ENCODE measurements at regions not wholly inside any gene's neighbourhood (a gene's known extent, or its start where the extent isn't known, plus 50 kb on each side); places are given as distances from the start of the nearest gene placed in this dataset.

- intact Hi-C loops (cut with DNase I): no loop called here
Observed at GRCh38 chr17:72487731-72488494, 367.1 kb downstream of the SOX9 start.

GRCh38 chr17:72488555-72489271 is 367.9 kb downstream of the SOX9 start:
- Histone ChIP-seq H3K4me3 (no peak overlapping the region), H3K4me1 (no peaks in the 10 kb centered on the region), H3K36me3 (no peaks in the 10 kb centered on the region), H3K27me3 (no peaks in the 10 kb centered on the region), H3K9me3 (no peaks in the 10 kb centered on the region), H3K27ac (no peak overlapping the region)
- TF ChIP-seq, protein P1, sequence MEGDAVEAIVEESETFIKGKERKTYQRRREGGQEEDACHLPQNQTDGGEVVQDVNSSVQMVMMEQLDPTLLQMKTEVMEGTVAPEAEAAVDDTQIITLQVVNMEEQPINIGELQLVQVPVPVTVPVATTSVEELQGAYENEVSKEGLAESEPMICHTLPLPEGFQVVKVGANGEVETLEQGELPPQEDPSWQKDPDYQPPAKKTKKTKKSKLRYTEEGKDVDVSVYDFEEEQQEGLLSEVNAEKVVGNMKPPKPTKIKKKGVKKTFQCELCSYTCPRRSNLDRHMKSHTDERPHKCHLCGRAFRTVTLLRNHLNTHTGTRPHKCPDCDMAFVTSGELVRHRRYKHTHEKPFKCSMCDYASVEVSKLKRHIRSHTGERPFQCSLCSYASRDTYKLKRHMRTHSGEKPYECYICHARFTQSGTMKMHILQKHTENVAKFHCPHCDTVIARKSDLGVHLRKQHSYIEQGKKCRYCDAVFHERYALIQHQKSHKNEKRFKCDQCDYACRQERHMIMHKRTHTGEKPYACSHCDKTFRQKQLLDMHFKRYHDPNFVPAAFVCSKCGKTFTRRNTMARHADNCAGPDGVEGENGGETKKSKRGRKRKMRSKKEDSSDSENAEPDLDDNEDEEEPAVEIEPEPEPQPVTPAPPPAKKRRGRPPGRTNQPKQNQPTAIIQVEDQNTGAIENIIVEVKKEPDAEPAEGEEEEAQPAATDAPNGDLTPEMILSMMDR (IDR thresholded peaks at IDR 0.05): no peak
- no peak for ATAC-seq
- no peak for DNase-seq
- intact Hi-C loops (cut with DNase I): no loop called here

More at GRCh38 chr17:72487731-72488494, 367.1 kb downstream of the SOX9 start:
- no peaks in the 10 kb centered on the region for H3K4me1 ChIP-seq
- no peaks in the 10 kb centered on the region for H3K36me3 ChIP-seq
- H3K27ac ChIP-seq: no peak overlapping the region
- no peak overlapping the region for H3K4me3 ChIP-seq
- H3K9me3 ChIP-seq: no peaks in the 10 kb centered on the region
- TF ChIP-seq, protein P1 (IDR thresholded peaks at IDR 0.05): no peak
- H3K27me3 ChIP-seq: no peaks in the 10 kb centered on the region
- DNase-seq: no peak
- no peak for ATAC-seq

- H3K27ac ChIP-seq: no peak overlapping the region
- no peak overlapping the region for H3K4me3 ChIP-seq
- TF ChIP-seq, protein P1 (IDR thresholded peaks at IDR 0.05): no peak
- no peak for ATAC-seq
- H3K27me3 ChIP-seq: no peaks in the 10 kb centered on the region
- no peak for DNase-seq
- no peaks in the 10 kb centered on the region for H3K9me3 ChIP-seq
- H3K4me1 ChIP-seq: no peaks in the 10 kb centered on the region
- no peaks in the 10 kb centered on the region for H3K36me3 ChIP-seq
- intact Hi-C loops (cut with DNase I): no loop called here
Observed at GRCh38 chr17:72489272-72489641, 368.4 kb downstream of the SOX9 start.

DNA sequence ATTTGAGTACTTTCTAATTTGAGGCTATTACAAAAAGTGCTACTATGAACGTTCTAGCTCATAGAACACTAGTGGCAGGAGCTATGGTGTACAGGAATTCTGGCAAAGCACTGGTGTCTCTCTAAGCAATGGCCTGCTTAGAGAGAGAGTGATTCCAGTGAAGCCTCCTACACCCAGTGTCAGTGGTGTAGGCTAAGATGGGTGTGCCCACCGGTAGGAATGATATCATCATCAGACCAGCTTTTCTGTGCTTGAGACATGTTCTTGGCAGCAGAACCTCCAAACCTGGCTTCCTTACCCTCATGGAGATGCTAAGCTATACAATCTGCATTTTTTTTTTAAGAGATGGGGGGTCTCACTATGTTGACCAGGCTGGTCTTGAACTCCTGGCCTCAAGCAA is 370.3 kb downstream of the SOX9 start:
- H3K27ac ChIP-seq: no peak overlapping the region
- no peak overlapping the region for H3K4me3 ChIP-seq
- TF ChIP-seq, protein P1 (IDR thresholded peaks at IDR 0.05): no peak
- ATAC-seq (no peak), DNase-seq (no peak)
- no peaks in the 10 kb centered on the region for H3K36me3 ChIP-seq
- no peaks in the 10 kb centered on the region for H3K27me3 ChIP-seq
- intact Hi-C loops (cut with DNase I): no loop called here
- H3K4me1 ChIP-seq: no peaks in the 10 kb centered on the region
- H3K9me3 ChIP-seq: no peaks in the 10 kb centered on the region

- TF ChIP-seq, protein P1 (IDR thresholded peaks at IDR 0.05): no peak
- Histone ChIP-seq H3K27ac (no peak overlapping the region), H3K9me3 (no peaks in the 10 kb centered on the region), H3K36me3 (no peaks in the 10 kb centered on the region), H3K4me1 (no peaks in the 10 kb centered on the region), H3K27me3 (no peaks in the 10 kb centered on the region), H3K4me3 (no peak overlapping the region)
- intact Hi-C loops (cut with DNase I): no loop called here
- no peak for ATAC-seq
- no peak for DNase-seq
Observed at GRCh38 chr17:72492494-72492893, 371.7 kb downstream of the SOX9 start.
